ENCODE measurements at regions not wholly inside any gene's neighbourhood (a gene's known extent, or its start where the extent isn't known, plus 50 kb on each side); places are given as distances from the start of the nearest gene placed in this dataset.

DNA sequence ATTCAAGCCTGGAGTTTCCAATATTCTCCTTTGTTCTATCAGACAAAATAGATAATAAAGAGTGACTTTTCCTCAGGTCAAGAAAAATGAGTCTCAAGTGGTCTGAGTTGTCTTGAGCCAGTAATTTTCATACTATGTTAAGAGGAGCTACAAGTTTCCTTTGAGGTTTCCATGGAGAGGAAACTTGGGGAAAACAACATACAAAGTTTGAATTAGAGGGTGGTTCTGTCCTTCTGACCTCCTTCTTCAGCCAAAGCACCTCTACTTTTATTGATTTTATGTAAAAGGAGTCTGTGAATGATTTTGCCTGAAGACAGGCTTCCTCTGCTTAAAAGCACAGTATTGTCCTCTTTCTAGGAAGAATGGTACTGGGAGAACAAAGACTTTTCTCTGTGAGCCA lies 497.2 kb upstream of the PKN2 start:
- intact Hi-C loops (cut with micrococcal nuclease; ENCODE audit: unreplicated experiment) = no loop called here
- POLR2A ChIA-PET = no interaction called here
- Histone ChIP-seq H3K36me3 (ENCODE audit: insufficient read depth, low read length) (no peaks in the 10 kb centered on the region), H3K9me2 (ENCODE audit: insufficient read depth, low read length) (no peaks in the 10 kb centered on the region), H2AFZ (ENCODE audit: low read length) (no peak overlapping the region), H3K27ac (ENCODE audit: low read depth, low read length, poor library complexity, severe bottlenecking) (no peak overlapping the region), H3K4me2 (ENCODE audit: low read length) (no peak overlapping the region), H3K4me3 (ENCODE audit: low read depth, low read length, poor library complexity, severe bottlenecking) (no peak overlapping the region), H4K20me1 (ENCODE audit: insufficient read depth, low read length) (no peaks in the 10 kb centered on the region), H3K4me1 (ENCODE audit: insufficient read depth, low read length, poor library complexity, severe bottlenecking) (peaks cover 5% of the 10 kb centered on the region), H3K9me3 (ENCODE audit: low read length) (no peaks in the 10 kb centered on the region), H3K79me2 (ENCODE audit: insufficient read depth, low read depth, low read length) (no peaks in the 10 kb centered on the region)
- CTCF ChIA-PET (ENCODE audit: unreplicated experiment) = no interaction called here
- TF ChIP-seq CTCF (conservative IDR thresholded peaks at IDR 0.05; ENCODE audit: low read length) (no peak), EZH2phosphoT487 (IDR thresholded peaks at IDR 0.05; ENCODE audit: borderline replicate concordance, low read depth, low read length) (no peak)
- no peak for DNase-seq (ENCODE audit: low spot score)
- BruUV-seq (replicated peaks) = no TSS peak

DNA sequence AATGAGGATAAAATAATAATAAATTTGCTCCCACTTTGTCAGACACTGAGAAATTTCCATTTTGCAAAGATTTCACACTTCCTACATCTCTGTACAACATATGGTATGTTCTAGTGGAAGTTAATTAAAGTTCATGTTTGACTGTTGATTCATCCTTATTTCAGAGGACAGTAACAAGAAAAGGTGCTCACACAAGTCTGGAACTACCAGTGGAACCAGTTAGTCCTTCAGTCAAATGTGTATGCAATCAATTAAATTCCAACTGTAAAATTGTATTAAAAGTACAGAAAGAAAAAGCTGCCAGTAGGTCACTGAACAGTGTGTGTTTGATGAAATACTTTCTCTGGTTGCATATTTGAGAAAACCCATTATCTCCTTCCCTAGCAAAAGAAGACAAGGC lies 496.0 kb upstream of the PKN2 start:
- Histone ChIP-seq H2AFZ (ENCODE audit: low read length) (no peak overlapping the region), H3K36me3 (ENCODE audit: insufficient read depth, low read length) (no peaks in the 10 kb centered on the region), H4K20me1 (ENCODE audit: insufficient read depth, low read length) (no peaks in the 10 kb centered on the region), H3K4me2 (ENCODE audit: low read length) (no peak overlapping the region), H3K27ac (ENCODE audit: low read depth, low read length, poor library complexity, severe bottlenecking) (no peak overlapping the region), H3K4me3 (ENCODE audit: low read depth, low read length, poor library complexity, severe bottlenecking) (no peak overlapping the region), H3K79me2 (ENCODE audit: insufficient read depth, low read depth, low read length) (no peaks in the 10 kb centered on the region), H3K9me3 (ENCODE audit: low read length) (no peaks in the 10 kb centered on the region), H3K9me2 (ENCODE audit: insufficient read depth, low read length) (no peaks in the 10 kb centered on the region), H3K4me1 (ENCODE audit: insufficient read depth, low read length, poor library complexity, severe bottlenecking) (peaks cover 9% of the 10 kb centered on the region)
- ChIA-PET POLR2A (interaction anchor here (0.9 kb wide), 1 partner anchor 17 kb away, joined by 3 read pairs; no protein-coding TSS in a partner anchor), CTCF (ENCODE audit: unreplicated experiment) (no interaction called here)
- intact Hi-C loops (cut with micrococcal nuclease; ENCODE audit: unreplicated experiment) = no loop called here
- TF ChIP-seq CTCF (conservative IDR thresholded peaks at IDR 0.05; ENCODE audit: low read length) (no peak), EZH2phosphoT487 (IDR thresholded peaks at IDR 0.05; ENCODE audit: borderline replicate concordance, low read depth, low read length) (no peak)
- no peak for DNase-seq (ENCODE audit: low spot score)
- BruUV-seq (replicated peaks) = no TSS peak

GRCh38 chr1:88189525-88189924 lies 494.5 kb upstream of the PKN2 start:
- no peak overlapping the region for H3K27ac ChIP-seq (ENCODE audit: low read depth, low read length, poor library complexity, severe bottlenecking)
- no peak overlapping the region for H3K4me2 ChIP-seq (ENCODE audit: low read length)
- POLR2A ChIA-PET = interaction anchor here (0.7 kb wide), 1 partner anchor 239 kb away, joined by 3 read pairs; no protein-coding TSS in a partner anchor
- H3K36me3 ChIP-seq (ENCODE audit: insufficient read depth, low read length) = no peaks in the 10 kb centered on the region
- H3K4me1 ChIP-seq (ENCODE audit: insufficient read depth, low read length, poor library complexity, severe bottlenecking) = peaks cover 9% of the 10 kb centered on the region
- intact Hi-C loops (cut with micrococcal nuclease; ENCODE audit: unreplicated experiment) = no loop called here
- CTCF ChIA-PET (ENCODE audit: unreplicated experiment) = no interaction called here
- H3K79me2 ChIP-seq (ENCODE audit: insufficient read depth, low read depth, low read length) = no peaks in the 10 kb centered on the region
- H2AFZ ChIP-seq (ENCODE audit: low read length) = no peak overlapping the region
- BruUV-seq (replicated peaks) = no TSS peak
- no peaks in the 10 kb centered on the region for H4K20me1 ChIP-seq (ENCODE audit: insufficient read depth, low read length)
- DNase-seq (ENCODE audit: low spot score) = no peak
- H3K9me2 ChIP-seq (ENCODE audit: insufficient read depth, low read length) = no peaks in the 10 kb centered on the region
- no peak overlapping the region for H3K4me3 ChIP-seq (ENCODE audit: low read depth, low read length, poor library complexity, severe bottlenecking)
- TF ChIP-seq CTCF (conservative IDR thresholded peaks at IDR 0.05; ENCODE audit: low read length) (no peak), EZH2phosphoT487 (IDR thresholded peaks at IDR 0.05; ENCODE audit: borderline replicate concordance, low read depth, low read length) (no peak)
- no peaks in the 10 kb centered on the region for H3K9me3 ChIP-seq (ENCODE audit: low read length)

Measured in OCI-LY7 (cell line).